PC-3 (cell line): ENCODE measurements at regions not wholly inside any gene's neighbourhood (a gene's known extent, or its start where the extent isn't known, plus 50 kb on each side); places are given as distances from the start of the nearest gene placed in this dataset.

Experiments
- ATAC-seq: fragments of 200-7000 bp; cut with Tn5 transposase; 2 replicates; pipeline ENCODE4 v1.9.1; 2020; ENCODE audit warnings: mild to moderate bottlenecking, moderate library complexity
- BruUV-seq: library from RNA; stranded (reverse); fragments of 400-500 nt; replicated peaks from 2 replicates; lab custom pipeline; 2021; lab: Mats Ljungman, UMichigan
- CTCF ChIA-PET: fragments of 300-600 bp; sonication (Branson Sonifier 250); formaldehyde crosslinking; loops from one replicate; lab custom pipeline; 2022; ENCODE audit warnings: antibody characterized with exemption; lab: Charles Lee
- POLR2A ChIA-PET: fragments of 300-600 bp; sonication (Branson Sonifier 250); formaldehyde crosslinking; loops from one replicate; lab custom pipeline; 2022; ENCODE audit warnings: antibody characterized with exemption; ENCODE audit not compliant: unreplicated experiment; lab: Charles Lee
- DNase-seq: peaks from one replicate; pipeline ENCODE4 v3.0.0-alpha.2; 2015
- H2AFZ ChIP-seq: fragments of 300-600 bp; sonication (generic); 2 replicates; pipeline ENCODE4 v1.6.0; 2016; ENCODE audit warnings: antibody characterized with exemption, low read length
- H3F3A ChIP-seq: fragments of 300-600 bp; sonication (generic); one replicate; pipeline ENCODE4 v1.6.0; 2017; ENCODE audit warnings: antibody characterized with exemption, low read length, control low read depth, mild to moderate bottlenecking; ENCODE audit not compliant: unreplicated experiment
- H3K27ac ChIP-seq: fragments of 300-600 bp; sonication (generic); 2 replicates; pipeline ENCODE4 v1.5.1; 2016; ENCODE audit warnings: mild to moderate bottlenecking, low read length
- H3K27me3 ChIP-seq: fragments of 300-600 bp; sonication (generic); 2 replicates; pipeline ENCODE4 v1.6.1; 2016; ENCODE audit warnings: low read length, mixed read lengths
- H3K36me3 ChIP-seq: fragments of 300-600 bp; sonication (generic); 2 replicates; pipeline ENCODE4 v1.6.1; 2016; ENCODE audit warnings: low read depth, mixed run types, low read length, mixed read lengths
- H3K4me1 ChIP-seq: fragments of 300-600 bp; sonication (generic); 2 replicates; pipeline ENCODE4 v1.5.1; 2016; ENCODE audit warnings: low read length; ENCODE audit not compliant: insufficient read depth
- H3K4me2 ChIP-seq: fragments of 300-600 bp; sonication (generic); 2 replicates; pipeline ENCODE4 v1.6.0; 2016; ENCODE audit warnings: low read length
- H3K4me3 ChIP-seq: fragments of 300-600 bp; sonication (generic); 2 replicates; pipeline ENCODE4 v1.5.1; 2016; ENCODE audit warnings: mild to moderate bottlenecking, low read length, mixed read lengths
- H3K79me2 ChIP-seq: fragments of 300-600 bp; sonication (generic); 2 replicates; pipeline ENCODE4 v1.6.1; 2017; ENCODE audit warnings: low read length, mixed read lengths
- H3K9ac ChIP-seq: fragments of 300-600 bp; sonication (generic); 2 replicates; pipeline ENCODE4 v1.6.0; 2016; ENCODE audit warnings: mild to moderate bottlenecking, low read length
- H3K9me2 ChIP-seq: fragments of 300-600 bp; sonication (generic); replicated peaks from 2 replicates; pipeline ENCODE4 v1.6.1; 2016; ENCODE audit warnings: mixed run types, low read length, mixed read lengths
- H3K9me3 ChIP-seq: fragments of 300-600 bp; sonication (generic); 2 replicates; pipeline ENCODE4 v1.6.1; 2016; ENCODE audit warnings: low read length, mixed read lengths
- H4K20me1 ChIP-seq: fragments of 300-600 bp; sonication (generic); 2 replicates; pipeline ENCODE4 v1.6.1; 2016; ENCODE audit warnings: low read length, mixed read lengths
- EZH2 ChIP-seq: fragments of 300-600 bp; sonication (generic); IDR thresholded peaks from one replicate; pipeline ENCODE4 v1.6.1; 2017; ENCODE audit warnings: antibody characterized with exemption, mild to moderate bottlenecking, low read length; ENCODE audit not compliant: unreplicated experiment
- EZH2phosphoT487 ChIP-seq: fragments of 300-600 bp; sonication (generic); IDR thresholded peaks from 2 replicates; pipeline ENCODE4 v1.6.1; 2018; ENCODE audit warnings: mild to moderate bottlenecking, antibody characterized with exemption, low read length, borderline replicate concordance
- intact Hi-C: fragments of 100-400 bp; cut with micrococcal nuclease; formaldehyde crosslinking; loops from 2 replicates; pipeline ENCODE4 v1.9.0; 2023
- TF ChIP-seq, protein P1 (sequence below): fragments of 300-600 bp; sonication (generic); conservative IDR thresholded peaks from 2 replicates; pipeline ENCODE4 v1.5.1; 2017; ENCODE audit warnings: antibody characterized with exemption, low read depth, mild to moderate bottlenecking, low read length

DNA sequence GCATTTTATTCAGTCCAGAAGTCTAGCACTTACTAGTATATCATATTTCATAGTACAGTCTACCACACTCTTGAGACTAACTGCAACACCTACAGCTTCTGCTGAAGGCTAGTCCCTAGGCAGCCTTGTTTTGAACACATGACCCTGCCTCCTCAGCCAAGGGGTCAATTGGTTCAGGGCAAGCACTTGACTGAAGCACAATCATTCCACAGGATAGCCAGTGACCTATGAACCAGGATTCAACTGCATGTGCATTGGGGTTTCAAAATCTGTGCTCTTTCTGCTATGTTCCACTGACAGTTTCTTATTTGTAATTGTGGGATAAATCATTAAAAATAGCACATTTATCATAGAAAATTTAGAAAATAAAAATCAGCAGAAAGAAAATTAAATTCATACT is 186.8 kb downstream of the TMEM161B start:
- Histone ChIP-seq H2AFZ (no peak overlapping the region), H3K4me3 (no peak overlapping the region), H3K27ac (no peak overlapping the region), H3K9me2 (no peaks in the 10 kb centered on the region), H3K9me3 (no peaks in the 10 kb centered on the region), H3K9ac (no peak overlapping the region), H3K27me3 (no peaks in the 10 kb centered on the region), H4K20me1 (no peaks in the 10 kb centered on the region), H3K4me1 (no peaks in the 10 kb centered on the region), H3K4me2 (no peak overlapping the region), H3F3A (no peaks in the 10 kb centered on the region), H3K36me3 (no peaks in the 10 kb centered on the region), H3K79me2 (no peaks in the 10 kb centered on the region)
- CTCF ChIA-PET: no interaction called here
- no TSS peak for BruUV-seq
- intact Hi-C loops: no loop called here
- POLR2A ChIA-PET: no interaction called here
- DNase-seq (no peak), ATAC-seq (no peak)
- TF ChIP-seq EZH2phosphoT487 (no peak), EZH2 (no peak)
- TF ChIP-seq, protein P1, sequence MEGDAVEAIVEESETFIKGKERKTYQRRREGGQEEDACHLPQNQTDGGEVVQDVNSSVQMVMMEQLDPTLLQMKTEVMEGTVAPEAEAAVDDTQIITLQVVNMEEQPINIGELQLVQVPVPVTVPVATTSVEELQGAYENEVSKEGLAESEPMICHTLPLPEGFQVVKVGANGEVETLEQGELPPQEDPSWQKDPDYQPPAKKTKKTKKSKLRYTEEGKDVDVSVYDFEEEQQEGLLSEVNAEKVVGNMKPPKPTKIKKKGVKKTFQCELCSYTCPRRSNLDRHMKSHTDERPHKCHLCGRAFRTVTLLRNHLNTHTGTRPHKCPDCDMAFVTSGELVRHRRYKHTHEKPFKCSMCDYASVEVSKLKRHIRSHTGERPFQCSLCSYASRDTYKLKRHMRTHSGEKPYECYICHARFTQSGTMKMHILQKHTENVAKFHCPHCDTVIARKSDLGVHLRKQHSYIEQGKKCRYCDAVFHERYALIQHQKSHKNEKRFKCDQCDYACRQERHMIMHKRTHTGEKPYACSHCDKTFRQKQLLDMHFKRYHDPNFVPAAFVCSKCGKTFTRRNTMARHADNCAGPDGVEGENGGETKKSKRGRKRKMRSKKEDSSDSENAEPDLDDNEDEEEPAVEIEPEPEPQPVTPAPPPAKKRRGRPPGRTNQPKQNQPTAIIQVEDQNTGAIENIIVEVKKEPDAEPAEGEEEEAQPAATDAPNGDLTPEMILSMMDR: no peak

DNA sequence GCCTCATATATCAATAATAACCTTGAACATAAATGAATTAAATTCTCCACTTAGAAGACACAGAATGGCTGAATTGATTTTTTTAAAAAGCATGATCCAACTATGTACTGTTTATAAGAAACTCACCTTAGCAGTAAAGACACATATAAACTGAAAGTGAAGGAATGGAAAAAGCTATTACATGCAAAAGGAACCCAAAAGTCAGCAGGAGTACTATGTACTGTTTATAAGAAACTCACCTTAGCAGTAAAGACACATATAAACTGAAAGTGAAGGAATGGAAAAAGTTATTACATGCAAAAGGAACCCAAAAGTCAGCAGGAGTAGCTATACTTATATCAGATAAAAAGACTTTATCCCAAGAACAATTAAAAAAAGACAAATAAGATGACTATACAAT is 204.8 kb downstream of the TMEM161B start:
- no peaks in the 10 kb centered on the region for H3K9me3 ChIP-seq
- H3K4me3 ChIP-seq: no peak overlapping the region
- no peaks in the 10 kb centered on the region for H3F3A ChIP-seq
- TF ChIP-seq EZH2 (no peak), EZH2phosphoT487 (no peak)
- TF ChIP-seq, protein P1: no peak
- no peaks in the 10 kb centered on the region for H3K36me3 ChIP-seq
- H3K9me2 ChIP-seq: no peaks in the 10 kb centered on the region
- no peaks in the 10 kb centered on the region for H3K79me2 ChIP-seq
- no peak for ATAC-seq
- CTCF ChIA-PET: no interaction called here
- DNase-seq: no peak
- intact Hi-C loops: no loop called here
- BruUV-seq: no TSS peak
- H4K20me1 ChIP-seq: no peaks in the 10 kb centered on the region
- H3K27ac ChIP-seq: no peak overlapping the region
- H3K4me2 ChIP-seq: no peak overlapping the region
- POLR2A ChIA-PET: interaction anchor here (0.7 kb wide), 1 partner anchor 609 kb away, joined by 5 read pairs; no protein-coding TSS in a partner anchor
- H3K4me1 ChIP-seq: no peaks in the 10 kb centered on the region; the same call in 1 of the 2 replicates
- H3K27me3 ChIP-seq: no peaks in the 10 kb centered on the region
- H3K9ac ChIP-seq: no peak overlapping the region
- H2AFZ ChIP-seq: no peak overlapping the region

DNA sequence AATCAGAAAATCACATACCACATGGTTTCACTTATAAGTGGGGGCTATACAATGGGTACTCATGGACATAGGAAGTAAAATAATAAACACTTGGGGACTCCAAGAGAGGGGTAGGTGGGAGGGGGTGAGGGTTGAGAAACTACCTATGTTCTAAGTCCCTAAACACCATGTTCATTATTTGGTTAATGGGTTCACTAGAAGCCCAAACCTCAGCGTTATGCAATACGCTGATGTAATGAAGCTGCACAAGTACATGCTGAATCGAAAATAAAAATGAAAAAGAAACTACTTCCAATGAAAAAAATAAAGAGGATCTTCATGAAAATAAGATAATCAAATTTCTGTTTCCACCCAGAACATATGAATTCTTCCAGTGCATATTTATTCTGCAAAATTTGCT is 208.5 kb downstream of the TMEM161B start:
- no peaks in the 10 kb centered on the region for H4K20me1 ChIP-seq
- ChIA-PET POLR2A (no interaction called here), CTCF (no interaction called here)
- H3K27me3 ChIP-seq: no peaks in the 10 kb centered on the region
- H3K9ac ChIP-seq: no peak overlapping the region
- H3K4me3 ChIP-seq: no peak overlapping the region
- H3K27ac ChIP-seq: no peak overlapping the region
- no peak for TF ChIP-seq EZH2
- TF ChIP-seq, protein P1: no peak
- TF ChIP-seq EZH2phosphoT487: no peak
- H3K4me2 ChIP-seq: no peak overlapping the region
- no TSS peak for BruUV-seq
- no peaks in the 10 kb centered on the region for H3K9me2 ChIP-seq
- no peak overlapping the region for H2AFZ ChIP-seq
- H3K36me3 ChIP-seq: no peaks in the 10 kb centered on the region
- peaks cover 5% of the 10 kb centered on the region; the same call in 1 of the 2 replicates for H3K4me1 ChIP-seq
- no peaks in the 10 kb centered on the region for H3F3A ChIP-seq
- DNase-seq (no peak), ATAC-seq (no peak)
- no peaks in the 10 kb centered on the region for H3K9me3 ChIP-seq
- H3K79me2 ChIP-seq: no peaks in the 10 kb centered on the region
- intact Hi-C loops: no loop called here
